IMR-90 (cell line): ENCODE measurements at regions not wholly inside any gene's neighbourhood (a gene's known extent, or its start where the extent isn't known, plus 50 kb on each side); places are given as distances from the start of the nearest gene placed in this dataset.

Source experiments
- CEBPB ChIP-seq: IDR thresholded peaks from 2 replicates; pipeline ENCODE4 v1.6.1; 2012; ENCODE audit warnings: low read depth, low read length, improper control_type of control experiment
- MAFK ChIP-seq: IDR thresholded peaks from 2 replicates; pipeline ENCODE4 v1.6.1; 2012; ENCODE audit warnings: low read depth, low read length, improper control_type of control experiment
- POLR2A ChIP-seq: IDR thresholded peaks from 2 replicates; pipeline ENCODE4 v1.6.1; 2012; ENCODE audit warnings: mild to moderate bottlenecking, low read depth, low read length
- TF ChIP-seq, protein P1 (sequence below): conservative IDR thresholded peaks from 2 replicates; pipeline ENCODE4 v1.5.1; 2012; ENCODE audit warnings: mild to moderate bottlenecking, low read depth, low read length, improper control_type of control experiment

DNA sequence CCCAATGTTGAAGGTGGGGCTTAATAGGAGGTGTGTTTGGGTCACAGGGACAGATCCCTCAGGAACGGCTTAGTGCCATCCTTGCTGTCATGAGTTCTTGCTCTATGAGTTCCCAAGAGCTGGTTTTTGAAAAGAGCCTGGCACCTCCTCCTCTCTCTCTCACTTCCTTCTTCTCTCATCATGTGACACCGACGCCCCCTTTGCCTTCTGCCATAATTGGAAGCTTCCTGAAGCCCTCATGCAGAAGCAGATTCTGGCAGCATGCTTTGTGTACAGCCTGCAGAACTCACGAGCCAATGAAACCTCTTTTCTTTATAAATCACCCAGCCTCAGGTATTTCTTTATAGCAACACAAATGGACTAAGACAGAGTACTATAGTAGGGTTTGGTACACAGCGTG lies 100.4 kb upstream of the SH3BP4 start:
- TF ChIP-seq MAFK (no peak), CEBPB (no peak), POLR2A (no peak)
- TF ChIP-seq, protein P1, sequence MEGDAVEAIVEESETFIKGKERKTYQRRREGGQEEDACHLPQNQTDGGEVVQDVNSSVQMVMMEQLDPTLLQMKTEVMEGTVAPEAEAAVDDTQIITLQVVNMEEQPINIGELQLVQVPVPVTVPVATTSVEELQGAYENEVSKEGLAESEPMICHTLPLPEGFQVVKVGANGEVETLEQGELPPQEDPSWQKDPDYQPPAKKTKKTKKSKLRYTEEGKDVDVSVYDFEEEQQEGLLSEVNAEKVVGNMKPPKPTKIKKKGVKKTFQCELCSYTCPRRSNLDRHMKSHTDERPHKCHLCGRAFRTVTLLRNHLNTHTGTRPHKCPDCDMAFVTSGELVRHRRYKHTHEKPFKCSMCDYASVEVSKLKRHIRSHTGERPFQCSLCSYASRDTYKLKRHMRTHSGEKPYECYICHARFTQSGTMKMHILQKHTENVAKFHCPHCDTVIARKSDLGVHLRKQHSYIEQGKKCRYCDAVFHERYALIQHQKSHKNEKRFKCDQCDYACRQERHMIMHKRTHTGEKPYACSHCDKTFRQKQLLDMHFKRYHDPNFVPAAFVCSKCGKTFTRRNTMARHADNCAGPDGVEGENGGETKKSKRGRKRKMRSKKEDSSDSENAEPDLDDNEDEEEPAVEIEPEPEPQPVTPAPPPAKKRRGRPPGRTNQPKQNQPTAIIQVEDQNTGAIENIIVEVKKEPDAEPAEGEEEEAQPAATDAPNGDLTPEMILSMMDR = no peak
